Esophagus mucosa (tissue), 1 donor: ENCODE measurements at regions not wholly inside any gene's neighbourhood (a gene's known extent, or its start where the extent isn't known, plus 50 kb on each side); places are given as distances from the start of the nearest gene placed in this dataset.

Experiments
- ATAC-seq: fragments of 200-7000 bp; cut with Tn5 transposase; one replicate; pipeline ENCODE4 v1.9.1; 2020
- donor health status: DM: yes; HTN: yes; CAD: no.

GRCh38 chr3:124512881-124513609 is 217.2 kb upstream of the UMPS start:
- no peak for ATAC-seq

GRCh38 chr3:124513610-124513997 is 216.6 kb upstream of the UMPS start:
- ATAC-seq: no peak

- no peak for ATAC-seq
Observed at GRCh38 chr3:124514683-124515082, 215.6 kb upstream of the UMPS start.

- no peak for ATAC-seq
Observed at GRCh38 chr3:124516333-124516732, 213.9 kb upstream of the UMPS start.

- ATAC-seq: no peak
Observed at GRCh38 chr3:124517306-124517705, 212.9 kb upstream of the UMPS start.

- ATAC-seq: no peak
Observed at GRCh38 chr3:124518350-124518749, 211.9 kb upstream of the UMPS start.

GRCh38 chr3:124519591-124520194 is 210.6 kb upstream of the UMPS start:
- no peak for ATAC-seq

- no peak for ATAC-seq
Observed at GRCh38 chr3:124520970-124521369, 209.3 kb upstream of the UMPS start.

- no peak for ATAC-seq
Observed at GRCh38 chr3:124522082-124522625, 208.1 kb upstream of the UMPS start.

GRCh38 chr3:124526601-124527000 is 203.7 kb upstream of the UMPS start:
- ATAC-seq: no peak

- no peak for ATAC-seq
Observed at GRCh38 chr3:124529826-124530571, 200.3 kb upstream of the UMPS start.

GRCh38 chr3:124530916-124531315 is 199.3 kb upstream of the UMPS start:
- no peak for ATAC-seq

GRCh38 chr3:124532071-124532470 is 198.2 kb upstream of the UMPS start:
- no peak for ATAC-seq

- no peak for ATAC-seq
Observed at GRCh38 chr3:124535306-124535705, 194.9 kb upstream of the UMPS start.

GRCh38 chr3:124540550-124541211 is 189.6 kb upstream of the UMPS start:
- ATAC-seq: no peak

GRCh38 chr3:124542214-124542869 is 187.9 kb upstream of the UMPS start:
- no peak for ATAC-seq

GRCh38 chr3:124545891-124546290 is 184.4 kb upstream of the UMPS start:
- ATAC-seq: no peak

GRCh38 chr3:124552224-124552623 is 178.0 kb upstream of the UMPS start:
- ATAC-seq: peak; percentile 43

GRCh38 chr3:124553178-124553577 is 177.1 kb upstream of the UMPS start:
- no peak for ATAC-seq

GRCh38 chr3:124556636-124557035 is 173.6 kb upstream of the UMPS start:
- ATAC-seq: no peak

- ATAC-seq: no peak
Observed at GRCh38 chr3:124557433-124558232, 172.6 kb upstream of the UMPS start.
